ENCODE measurements at regions not wholly inside any gene's neighbourhood (a gene's known extent, or its start where the extent isn't known, plus 50 kb on each side); places are given as distances from the start of the nearest gene placed in this dataset.

- TF ChIP-seq CTCF (IDR thresholded peaks at IDR 0.05) = no peak
- no peak for TF ChIP-seq POLR2A (IDR thresholded peaks at IDR 0.05)
These were observed 267.1 kb upstream of the JAG1 start for GRCh38 chr20:10940941-10941340.
